ENCODE measurements at regions not wholly inside any gene's neighbourhood (a gene's known extent, or its start where the extent isn't known, plus 50 kb on each side); places are given as distances from the start of the nearest gene placed in this dataset.

- no peak for DNase-seq
These were observed 223.4 kb downstream of the NAF1 start for GRCh38 chr4:162943263-162943662.

GRCh38 chr4:162938738-162939485, 227.8 kb downstream of the NAF1 start:
- DNase-seq: no peak

GRCh38 chr4:162935214-162935613, 231.5 kb downstream of the NAF1 start:
- no peak for DNase-seq

- no peak for DNase-seq
These were observed 235.4 kb downstream of the NAF1 start for GRCh38 chr4:162931286-162931685.

- DNase-seq: no peak
These were observed 245.4 kb downstream of the NAF1 start for GRCh38 chr4:162921178-162921785.

- DNase-seq: no peak
These were observed 246.0 kb downstream of the NAF1 start for GRCh38 chr4:162920649-162921048.

- no peak for DNase-seq
These were observed 254.2 kb downstream of the NAF1 start for GRCh38 chr4:162912482-162912881.

- DNase-seq: no peak
These were observed 255.3 kb downstream of the NAF1 start for GRCh38 chr4:162911349-162911748.

- no peak for DNase-seq
These were observed 256.7 kb downstream of the NAF1 start for GRCh38 chr4:162909952-162910351.

GRCh38 chr4:162894387-162894786, 272.3 kb downstream of the NAF1 start:
- DNase-seq: no peak

- no peak for DNase-seq
These were observed 274.6 kb downstream of the NAF1 start for GRCh38 chr4:162891788-162892707.

- DNase-seq: no peak
These were observed 288.6 kb downstream of the NAF1 start for GRCh38 chr4:162878096-162878495.

GRCh38 chr4:162874748-162875147, 291.9 kb downstream of the NAF1 start:
- DNase-seq: no peak

GRCh38 chr4:162871990-162872389, 294.7 kb downstream of the NAF1 start:
- no peak for DNase-seq

- no peak for DNase-seq
These were observed 297.5 kb downstream of the NAF1 start for GRCh38 chr4:162869157-162869556.

GRCh38 chr4:162866565-162866964, 300.1 kb downstream of the NAF1 start:
- no peak for DNase-seq

GRCh38 chr4:162865102-162865501, 301.6 kb downstream of the NAF1 start:
- no peak for DNase-seq

GRCh38 chr4:162853788-162854187, 312.9 kb downstream of the NAF1 start:
- DNase-seq: no peak

GRCh38 chr4:162852642-162853041, 314.0 kb downstream of the NAF1 start:
- DNase-seq: no peak

- DNase-seq: peak in 1 of 58 donors; percentile 53
These were observed 315.4 kb downstream of the NAF1 start for GRCh38 chr4:162851241-162851758.

GRCh38 chr4:162849937-162850336, 316.8 kb downstream of the NAF1 start:
- no peak for DNase-seq
